HEK293 (cell line): ENCODE measurements at regions not wholly inside any gene's neighbourhood (a gene's known extent, or its start where the extent isn't known, plus 50 kb on each side); places are given as distances from the start of the nearest gene placed in this dataset.

Experiments used
- CTCF ChIA-PET: fragments of 350-600 bp; formaldehyde crosslinking; extraction: SDS; loops from one replicate; lab custom pipeline; 2021; ENCODE audit warnings: antibody characterized with exemption; lab: Yijun Ruan, JAX
- POLR2A ChIA-PET: fragments of 300-600 bp; formaldehyde crosslinking; extraction: SDS; loops from one replicate; lab custom pipeline; 2020; ENCODE audit warnings: antibody characterized with exemption, inconsistent platforms; lab: Yijun Ruan, JAX
- H3K27ac ChIP-seq: fragments of 200-500 bp; sonication (Bioruptor generic); 2 replicates; pipeline ENCODE4 v1.5.1; 2014; ENCODE audit warnings: low read depth, low read length, control low read depth, inconsistent platforms; ENCODE audit errors: extremely low read depth
- H3K36me3 ChIP-seq, 2 experiments: fragments of 200-500 bp in 1 of 2; sonication (Bioruptor generic) in 1 of 2; 1 replicate in 1 of 2; 2 replicates in 1 of 2; pipeline ENCODE4 v1.5.1; 2014 to 2017; ENCODE audit warnings: inconsistent platforms in 2 of 2, low read length in 2 of 2; ENCODE audit not compliant: control insufficient read depth in 2 of 2, insufficient read depth in 1 of 2
- H3K4me1 ChIP-seq: fragments of 200-500 bp; sonication (Bioruptor generic); 2 replicates; pipeline ENCODE4 v1.5.1; 2014; ENCODE audit warnings: mild to moderate bottlenecking, low read length, inconsistent platforms; ENCODE audit not compliant: control insufficient read depth, insufficient read depth
- H3K4me3 ChIP-seq: 2 replicates; pipeline ENCODE4 v1.5.1; 2011; ENCODE audit warnings: low read depth, mild to moderate bottlenecking, control low read depth, low read length, moderate library complexity
- H3K9me3 ChIP-seq: fragments of 200-500 bp; sonication (Bioruptor generic); 2 replicates; pipeline ENCODE4 v1.5.1; 2014; ENCODE audit warnings: low read depth, low read length, inconsistent platforms; ENCODE audit not compliant: control insufficient read depth, insufficient read depth
- ATF2 ChIP-seq: fragments of 450-650 bp; formaldehyde crosslinking; IDR thresholded peaks from 2 replicates; pipeline ENCODE4 v1.5.1; 2016; ENCODE audit warnings: missing biosample characterization, missing genetic modification characterization, low read depth
- HIC1 ChIP-seq: fragments of 450-650 bp; formaldehyde crosslinking; IDR thresholded peaks from 2 replicates; pipeline ENCODE4 v1.5.1; 2016; ENCODE audit warnings: missing biosample characterization, missing genetic modification characterization
- MEIS1 ChIP-seq: sonication (generic); formaldehyde crosslinking; IDR thresholded peaks from 2 replicates; pipeline ENCODE4 v1.8.1; 2022; ENCODE audit warnings: missing genetic modification reagents, mild to moderate bottlenecking, borderline replicate concordance
- PRDM6 ChIP-seq: fragments of 450-650 bp; formaldehyde crosslinking; IDR thresholded peaks from 2 replicates; pipeline ENCODE4 v1.5.1; 2017; ENCODE audit warnings: missing biosample characterization, missing genetic modification characterization
- SCRT1 ChIP-seq: fragments of 450-650 bp; formaldehyde crosslinking; IDR thresholded peaks from 2 replicates; pipeline ENCODE4 v1.5.1; 2016; ENCODE audit warnings: missing biosample characterization, missing genetic modification characterization, borderline replicate concordance
- TRIM28 ChIP-seq: IDR thresholded peaks from 2 replicates; pipeline ENCODE4 v1.6.1; 2011; ENCODE audit warnings: low read length, control low read depth, borderline replicate concordance
- ZIC2 ChIP-seq: fragments of 450-650 bp; formaldehyde crosslinking; IDR thresholded peaks from 2 replicates; pipeline ENCODE4 v1.5.1; 2016; ENCODE audit warnings: missing biosample characterization, missing genetic modification characterization
- ZNF10 ChIP-seq: fragments of 450-650 bp; formaldehyde crosslinking; IDR thresholded peaks from 2 replicates; pipeline ENCODE4 v1.5.1; 2017; ENCODE audit warnings: missing biosample characterization, missing genetic modification characterization
- ZNF138 ChIP-seq: fragments of 450-650 bp; formaldehyde crosslinking; IDR thresholded peaks from 2 replicates; pipeline ENCODE4 v1.5.1; 2016; ENCODE audit warnings: missing biosample characterization, missing genetic modification characterization, borderline replicate concordance
- ZNF140 ChIP-seq: fragments of 450-650 bp; formaldehyde crosslinking; IDR thresholded peaks from 2 replicates; pipeline ENCODE4 v1.5.1; 2016; ENCODE audit warnings: missing biosample characterization, missing genetic modification characterization
- ZNF26 ChIP-seq: fragments of 450-650 bp; formaldehyde crosslinking; IDR thresholded peaks from 2 replicates; pipeline ENCODE4 v1.5.1; 2016; ENCODE audit warnings: missing biosample characterization, missing genetic modification characterization
- ZNF280C ChIP-seq: fragments of 450-650 bp; formaldehyde crosslinking; IDR thresholded peaks from 2 replicates; pipeline ENCODE4 v1.5.1; 2016; ENCODE audit warnings: missing biosample characterization, missing genetic modification characterization
- ZNF292 ChIP-seq: fragments of 450-650 bp; formaldehyde crosslinking; IDR thresholded peaks from 2 replicates; pipeline ENCODE4 v1.5.1; 2016; ENCODE audit warnings: low read depth, missing biosample characterization, missing genetic modification characterization, borderline replicate concordance
- ZNF366 ChIP-seq: fragments of 450-650 bp; formaldehyde crosslinking; conservative IDR thresholded peaks from 2 replicates; pipeline ENCODE4 v1.5.1; 2016; ENCODE audit warnings: missing biosample characterization, missing genetic modification characterization
- ZNF426 ChIP-seq: fragments of 450-650 bp; formaldehyde crosslinking; IDR thresholded peaks from 2 replicates; pipeline ENCODE4 v1.5.1; 2017; ENCODE audit warnings: missing biosample characterization, missing genetic modification characterization, mild to moderate bottlenecking, inconsistent platforms, moderate library complexity
- ZNF473 ChIP-seq: fragments of 450-650 bp; formaldehyde crosslinking; IDR thresholded peaks from 2 replicates; pipeline ENCODE4 v1.5.1; 2017; ENCODE audit warnings: missing biosample characterization, missing genetic modification characterization
- ZNF610 ChIP-seq: fragments of 450-650 bp; formaldehyde crosslinking; IDR thresholded peaks from 2 replicates; pipeline ENCODE4 v1.5.1; 2016; ENCODE audit warnings: missing biosample characterization, missing genetic modification characterization, borderline replicate concordance
- ZNF639 ChIP-seq: fragments of 450-650 bp; formaldehyde crosslinking; IDR thresholded peaks from 2 replicates; pipeline ENCODE4 v1.5.1; 2016; ENCODE audit warnings: missing biosample characterization, missing genetic modification characterization
- ZNF707 ChIP-seq: fragments of 450-650 bp; formaldehyde crosslinking; IDR thresholded peaks from 2 replicates; pipeline ENCODE4 v1.5.1; 2016; ENCODE audit warnings: missing biosample characterization, missing genetic modification characterization
- ZSCAN30 ChIP-seq: fragments of 450-650 bp; IDR thresholded peaks from 2 replicates; pipeline ENCODE4 v1.5.1; 2018; ENCODE audit warnings: missing biosample characterization, mild to moderate bottlenecking, missing genetic modification characterization, moderate library complexity

- TF ChIP-seq ZNF280C (no peak), ZIC2 (tag by site-specific recombination) (no peak), ZNF138 (tag by site-specific recombination) (no peak), PRDM6 (peak; percentile 43; the same call in 1 of the 2 replicates), SCRT1 (tag by site-specific recombination) (no peak), ZNF26 (tag by site-specific recombination) (no peak), ZNF707 (tag by site-specific recombination) (no peak), ATF2 (tag by site-specific recombination) (0 out of 2 replicates have a peak, but pooled peaks have one; percentile 24), ZNF610 (tag by site-specific recombination) (no peak), ZSCAN30 (tag by site-specific recombination) (no peak), ZNF366 (peak; percentile 35; the same call in 1 of the 2 replicates), ZNF639 (no peak), ZNF10 (peak; percentile 75), ZNF473 (no peak), TRIM28 (no peak), ZNF426 (tag by site-specific recombination) (no peak)
Measured at GRCh38 chr21:16028941-16029464, 299.2 kb downstream of the USP25 start (continued).

- H3K36me3 ChIP-seq = no peaks in the 10 kb centered on the region
- no peak overlapping the region for H3K27ac ChIP-seq
- H3K4me1 ChIP-seq = peaks cover 8% of the 10 kb centered on the region
- POLR2A ChIA-PET = no interaction called here
- no peak overlapping the region for H3K4me3 ChIP-seq
- TF ChIP-seq ZNF292 (tag by site-specific recombination) (no peak), MEIS1 (CRISPR knock-in tag) (no peak), ZNF140 (tag by site-specific recombination) (no peak), HIC1 (tag by site-specific recombination) (no peak)
- TF ChIP-seq, all 188 proteins: peak for 0
- no peaks in the 10 kb centered on the region for H3K9me3 ChIP-seq
- CTCF ChIA-PET = no interaction called here
Measured at GRCh38 chr21:16033193-16033592, 303.4 kb downstream of the USP25 start.
